GM12872 (cell line): ENCODE measurements at regions not wholly inside any gene's neighbourhood (a gene's known extent, or its start where the extent isn't known, plus 50 kb on each side); places are given as distances from the start of the nearest gene placed in this dataset.

Source experiments
- TF ChIP-seq, protein P1 (sequence below): IDR thresholded peaks from 3 replicates; pipeline ENCODE4 v1.5.1; 2011; ENCODE audit warnings: low read depth, mild to moderate bottlenecking, low read length, moderate library complexity; ENCODE audit not compliant: insufficient read depth

DNA sequence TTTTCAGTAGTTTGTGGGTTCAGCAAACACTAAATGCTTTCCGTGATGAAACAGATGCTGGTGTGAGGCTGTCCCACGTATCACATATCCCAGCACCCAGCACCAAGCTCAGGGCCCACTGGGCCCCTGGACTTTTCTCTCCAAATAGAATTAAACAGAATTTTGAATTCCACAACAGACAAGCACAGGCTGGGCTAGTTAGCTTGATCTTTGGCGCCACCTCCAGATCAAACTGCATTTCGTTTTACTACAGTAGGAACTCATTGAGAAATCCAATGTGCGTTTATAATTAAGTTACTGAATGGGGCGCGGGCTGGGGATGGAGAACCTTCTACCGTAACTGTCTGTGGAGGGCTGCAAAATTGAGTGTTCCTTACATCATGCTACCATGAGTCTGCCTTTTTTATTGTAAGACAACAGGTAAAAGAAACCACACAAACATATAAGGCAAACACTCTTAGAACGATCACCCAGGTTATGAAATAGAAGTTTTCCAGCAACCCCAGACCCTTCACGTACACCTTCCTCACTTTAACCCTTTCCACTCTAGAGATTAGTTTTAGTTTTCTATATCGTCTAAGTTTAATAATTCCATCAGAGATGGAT, 107.8 kb downstream of the ZFP64 start:
- TF ChIP-seq, protein P1, sequence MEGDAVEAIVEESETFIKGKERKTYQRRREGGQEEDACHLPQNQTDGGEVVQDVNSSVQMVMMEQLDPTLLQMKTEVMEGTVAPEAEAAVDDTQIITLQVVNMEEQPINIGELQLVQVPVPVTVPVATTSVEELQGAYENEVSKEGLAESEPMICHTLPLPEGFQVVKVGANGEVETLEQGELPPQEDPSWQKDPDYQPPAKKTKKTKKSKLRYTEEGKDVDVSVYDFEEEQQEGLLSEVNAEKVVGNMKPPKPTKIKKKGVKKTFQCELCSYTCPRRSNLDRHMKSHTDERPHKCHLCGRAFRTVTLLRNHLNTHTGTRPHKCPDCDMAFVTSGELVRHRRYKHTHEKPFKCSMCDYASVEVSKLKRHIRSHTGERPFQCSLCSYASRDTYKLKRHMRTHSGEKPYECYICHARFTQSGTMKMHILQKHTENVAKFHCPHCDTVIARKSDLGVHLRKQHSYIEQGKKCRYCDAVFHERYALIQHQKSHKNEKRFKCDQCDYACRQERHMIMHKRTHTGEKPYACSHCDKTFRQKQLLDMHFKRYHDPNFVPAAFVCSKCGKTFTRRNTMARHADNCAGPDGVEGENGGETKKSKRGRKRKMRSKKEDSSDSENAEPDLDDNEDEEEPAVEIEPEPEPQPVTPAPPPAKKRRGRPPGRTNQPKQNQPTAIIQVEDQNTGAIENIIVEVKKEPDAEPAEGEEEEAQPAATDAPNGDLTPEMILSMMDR = peak; percentile 34; the same call in 2 of the 3 replicates

DNA sequence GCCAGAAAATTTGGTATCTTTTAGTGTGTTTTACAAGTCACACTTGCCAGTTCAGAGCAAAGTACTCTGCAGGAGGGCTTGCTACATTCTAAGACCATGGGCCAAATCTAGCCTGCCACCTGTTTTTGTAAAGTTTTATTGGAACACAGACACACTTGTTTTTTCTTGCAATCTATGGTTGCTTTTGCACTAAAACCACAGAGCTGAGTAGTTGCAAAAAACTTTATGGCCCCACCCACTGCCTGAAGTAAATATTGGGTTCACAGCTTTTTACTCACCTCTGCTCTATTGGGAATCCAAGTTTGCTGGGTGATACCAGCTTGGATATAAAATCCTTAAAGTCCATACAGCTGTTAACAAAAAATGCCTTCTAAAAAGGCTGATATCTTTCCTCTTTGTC, 109.0 kb downstream of the ZFP64 start:
- TF ChIP-seq, protein P1 = no peak

DNA sequence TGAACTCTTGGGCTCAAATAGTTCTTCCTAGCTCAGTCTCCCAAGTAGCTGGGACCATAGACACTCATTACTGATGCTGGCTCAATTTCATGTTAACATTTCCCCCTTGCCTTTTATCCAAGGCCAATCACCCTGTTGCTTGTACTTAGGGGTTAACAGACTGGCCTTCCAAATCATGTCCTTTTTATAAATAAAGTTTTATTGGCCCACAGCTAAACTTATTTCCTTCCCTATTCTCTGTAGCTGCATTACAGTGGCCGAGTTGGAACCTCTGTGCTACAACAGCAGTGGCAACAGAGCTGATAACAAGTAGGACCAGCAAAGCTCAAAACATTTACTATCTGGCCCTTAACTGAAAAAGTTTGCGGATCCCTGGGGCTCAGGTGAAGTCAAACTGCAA, 109.8 kb downstream of the ZFP64 start:
- TF ChIP-seq, protein P1 = no peak

DNA sequence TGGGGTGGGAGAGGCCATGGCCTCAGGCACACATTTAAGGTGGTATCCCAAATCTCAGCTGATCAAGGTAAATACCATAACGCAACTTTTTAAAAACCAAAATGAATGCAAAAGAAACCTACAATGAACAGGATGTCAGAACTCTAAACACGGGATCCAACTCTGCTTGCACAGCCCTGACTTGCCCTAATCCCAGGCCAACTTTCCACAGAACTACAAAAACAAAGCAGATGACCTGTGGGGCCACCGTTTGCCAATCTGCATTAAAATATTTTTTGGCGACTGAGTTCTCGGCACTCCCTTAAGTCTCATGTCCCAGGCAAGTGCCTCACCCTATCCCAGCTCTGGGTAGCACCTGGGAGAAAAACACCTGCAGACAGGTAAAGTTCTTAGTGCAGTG, 110.5 kb downstream of the ZFP64 start:
- TF ChIP-seq, protein P1 = no peak

DNA sequence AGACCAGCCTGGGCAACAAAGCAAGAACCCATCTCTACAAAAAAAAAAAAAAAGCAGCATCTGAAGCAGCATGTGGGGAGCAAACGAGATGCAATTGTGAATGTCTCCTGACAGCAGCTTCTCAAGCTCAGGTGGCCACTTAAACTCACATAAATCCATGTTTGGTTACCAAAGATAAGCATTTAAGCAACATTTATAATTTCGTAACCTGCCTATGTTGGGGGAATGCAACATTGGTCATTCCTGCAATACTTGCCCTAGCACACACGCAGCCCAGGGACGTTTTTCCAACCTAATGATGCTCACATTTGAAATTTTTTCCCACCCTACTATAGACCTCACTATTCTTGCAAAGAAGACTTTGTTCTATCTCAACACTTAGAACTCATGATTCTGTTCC, 113.3 kb downstream of the ZFP64 start:
- TF ChIP-seq, protein P1 = no peak

DNA sequence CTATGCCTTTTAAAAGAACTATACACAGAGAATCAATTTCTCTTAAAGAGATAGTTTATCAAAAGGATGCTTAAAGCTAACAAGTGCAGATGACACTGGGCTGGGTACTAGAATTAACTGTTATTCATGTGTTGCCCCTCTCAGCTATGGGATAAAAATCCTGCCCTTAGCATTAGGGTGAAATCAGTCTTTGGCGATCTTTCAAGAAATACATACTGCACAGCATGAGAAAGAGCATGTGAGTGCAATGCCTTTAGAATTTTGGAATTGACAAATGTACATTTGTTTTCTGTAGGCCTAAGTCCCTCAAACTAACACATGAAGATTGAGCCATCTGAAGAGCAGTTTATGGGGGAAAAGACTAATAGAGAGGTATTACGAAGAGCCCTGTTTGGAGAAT, 115.4 kb downstream of the ZFP64 start:
- TF ChIP-seq, protein P1 = no peak

DNA sequence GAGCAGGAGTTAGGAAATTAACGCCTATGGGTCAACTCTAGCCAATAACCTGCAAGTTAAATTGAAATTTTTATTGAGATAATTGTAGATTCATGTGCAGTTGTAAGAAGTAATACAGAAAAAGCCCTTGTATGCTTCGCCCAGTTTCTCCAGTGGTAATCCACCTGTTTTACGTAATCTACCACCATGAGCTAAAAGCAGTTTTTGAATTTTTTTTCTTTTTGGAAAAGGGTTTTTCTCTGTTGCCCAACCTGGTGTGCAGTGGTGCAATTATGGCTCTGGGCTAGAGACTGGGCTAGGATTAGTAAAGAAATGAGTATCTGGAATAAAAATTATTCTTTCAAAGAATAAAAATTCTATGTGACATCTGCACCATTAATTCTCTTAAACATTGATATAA, 116.2 kb downstream of the ZFP64 start:
- TF ChIP-seq, protein P1 = no peak
